NB4 (cell line): ENCODE measurements at regions not wholly inside any gene's neighbourhood (a gene's known extent, or its start where the extent isn't known, plus 50 kb on each side); places are given as distances from the start of the nearest gene placed in this dataset.

Experiments used
- DNase-seq: peaks from one replicate; pipeline ENCODE4 v3.0.0; 2010; ENCODE audit warnings: low read depth
- H3K4me3 ChIP-seq: one replicate; pipeline ENCODE4 v1.5.1; 2011; ENCODE audit warnings: mild to moderate bottlenecking, low read depth, low read length, moderate library complexity
- MYC ChIP-seq: IDR thresholded peaks from 2 replicates; pipeline ENCODE4 v1.6.1; 2011; ENCODE audit warnings: low read depth, low read length
- POLR2A ChIP-seq: IDR thresholded peaks from 2 replicates; pipeline ENCODE4 v1.6.1; 2011; ENCODE audit warnings: mild to moderate bottlenecking; ENCODE audit not compliant: insufficient read length; ENCODE audit errors: extremely low read depth
- TF ChIP-seq, protein P1 (sequence below): IDR thresholded peaks from 2 replicates; pipeline ENCODE4 v1.6.1; 2011; ENCODE audit warnings: low read depth, low read length
- TF ChIP-seq, protein P2 (sequence below): IDR thresholded peaks from one replicate; pipeline ENCODE4 v1.5.1; 2012; ENCODE audit warnings: low read depth, low read length

DNA sequence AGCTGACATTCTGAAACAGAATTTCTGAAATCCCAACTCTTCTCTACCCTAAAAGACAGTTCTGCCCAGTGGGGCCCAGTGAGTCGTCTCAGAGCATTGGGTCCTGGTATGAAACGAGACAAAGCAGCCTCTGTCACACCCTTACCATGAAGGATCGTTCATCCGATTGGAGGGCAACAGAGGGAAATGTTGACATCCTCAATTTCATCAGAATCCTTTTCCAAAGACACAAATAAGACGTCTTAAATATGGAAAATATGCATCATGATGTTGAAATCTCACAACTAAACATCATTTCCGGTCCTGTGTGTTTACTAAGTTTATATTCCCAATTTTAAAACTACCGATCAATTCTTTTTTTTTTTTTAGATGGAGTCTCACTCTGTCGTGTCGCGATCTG lies 112.1 kb upstream of the SLC45A1 start:
- DNase-seq: no peak
- TF ChIP-seq MYC (no peak), POLR2A (no peak)
- TF ChIP-seq, protein P1, sequence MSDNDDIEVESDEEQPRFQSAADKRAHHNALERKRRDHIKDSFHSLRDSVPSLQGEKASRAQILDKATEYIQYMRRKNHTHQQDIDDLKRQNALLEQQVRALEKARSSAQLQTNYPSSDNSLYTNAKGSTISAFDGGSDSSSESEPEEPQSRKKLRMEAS: no peak
- TF ChIP-seq, protein P2, sequence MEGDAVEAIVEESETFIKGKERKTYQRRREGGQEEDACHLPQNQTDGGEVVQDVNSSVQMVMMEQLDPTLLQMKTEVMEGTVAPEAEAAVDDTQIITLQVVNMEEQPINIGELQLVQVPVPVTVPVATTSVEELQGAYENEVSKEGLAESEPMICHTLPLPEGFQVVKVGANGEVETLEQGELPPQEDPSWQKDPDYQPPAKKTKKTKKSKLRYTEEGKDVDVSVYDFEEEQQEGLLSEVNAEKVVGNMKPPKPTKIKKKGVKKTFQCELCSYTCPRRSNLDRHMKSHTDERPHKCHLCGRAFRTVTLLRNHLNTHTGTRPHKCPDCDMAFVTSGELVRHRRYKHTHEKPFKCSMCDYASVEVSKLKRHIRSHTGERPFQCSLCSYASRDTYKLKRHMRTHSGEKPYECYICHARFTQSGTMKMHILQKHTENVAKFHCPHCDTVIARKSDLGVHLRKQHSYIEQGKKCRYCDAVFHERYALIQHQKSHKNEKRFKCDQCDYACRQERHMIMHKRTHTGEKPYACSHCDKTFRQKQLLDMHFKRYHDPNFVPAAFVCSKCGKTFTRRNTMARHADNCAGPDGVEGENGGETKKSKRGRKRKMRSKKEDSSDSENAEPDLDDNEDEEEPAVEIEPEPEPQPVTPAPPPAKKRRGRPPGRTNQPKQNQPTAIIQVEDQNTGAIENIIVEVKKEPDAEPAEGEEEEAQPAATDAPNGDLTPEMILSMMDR: no peak

DNA sequence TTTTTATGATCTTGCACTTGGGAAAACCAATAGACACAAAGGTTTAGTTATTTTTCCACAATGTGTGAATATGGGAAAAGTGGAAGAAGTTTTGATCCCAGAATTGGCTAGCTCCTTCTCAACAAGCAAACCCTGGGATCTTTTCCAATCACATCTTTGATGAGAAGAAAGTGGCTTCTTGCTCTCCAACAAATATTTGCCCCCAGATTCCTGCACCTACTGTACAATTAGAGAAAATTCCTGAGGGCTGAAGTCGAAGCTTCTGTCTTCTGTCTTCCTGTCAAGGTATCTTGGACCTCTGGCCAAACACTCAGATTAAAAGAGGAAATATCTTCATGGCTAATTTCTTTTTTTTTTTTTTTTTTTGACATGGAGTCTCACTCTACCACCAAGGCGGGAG lies 113.1 kb upstream of the SLC45A1 start:
- no peak for DNase-seq
- TF ChIP-seq POLR2A: no peak
- TF ChIP-seq, protein P1: no peak
- TF ChIP-seq, protein P2: no peak
- no peak for TF ChIP-seq MYC

More for the DNA sequence above, 112.1 kb upstream of the SLC45A1 start:
- no peak overlapping the region for H3K4me3 ChIP-seq

DNA sequence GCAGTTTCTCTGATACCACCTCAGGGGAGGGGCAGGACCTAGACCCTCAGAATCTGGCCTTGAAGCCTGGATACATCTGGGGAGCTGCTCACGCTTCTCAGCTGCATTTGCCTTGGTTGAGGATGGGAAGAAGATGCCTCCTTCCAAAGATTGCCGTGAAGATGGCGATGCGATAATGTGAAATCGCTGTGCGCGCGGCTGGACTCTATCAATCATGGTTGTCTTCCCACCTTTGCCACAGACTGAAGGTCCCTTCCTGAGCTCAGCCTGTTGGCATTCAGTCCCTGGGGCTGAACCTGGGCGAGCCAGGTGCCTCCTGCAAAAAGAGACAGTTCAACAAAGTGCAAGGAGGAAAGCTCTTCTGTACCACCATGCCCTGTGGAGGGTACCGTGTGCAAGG lies 114.4 kb upstream of the SLC45A1 start:
- no peak overlapping the region for H3K4me3 ChIP-seq
- no peak for DNase-seq
- TF ChIP-seq, protein P1: no peak
- no peak for TF ChIP-seq MYC
- TF ChIP-seq, protein P2: no peak
- no peak for TF ChIP-seq POLR2A

More for the DNA sequence above, 113.1 kb upstream of the SLC45A1 start:
- no peak overlapping the region for H3K4me3 ChIP-seq

DNA sequence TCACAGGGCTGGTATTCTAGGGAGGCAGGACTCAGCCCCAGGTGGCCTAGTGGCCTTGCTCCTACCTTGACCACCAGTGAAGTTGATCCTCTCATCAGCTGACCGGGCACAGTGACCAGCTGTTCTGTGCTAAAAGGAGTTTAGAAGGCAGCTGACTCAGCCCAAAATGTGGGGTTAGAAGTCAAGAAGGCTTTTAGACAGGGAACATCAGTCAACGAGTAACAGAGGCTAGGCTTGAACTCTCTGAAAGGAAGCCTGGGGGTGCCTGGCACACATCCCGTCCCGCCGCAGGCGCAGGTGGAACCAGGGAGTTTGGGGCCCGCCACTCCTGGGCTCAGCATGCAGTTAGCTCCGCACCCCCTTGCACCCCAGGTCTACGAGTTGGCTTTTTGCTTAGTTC lies 114.9 kb upstream of the SLC45A1 start:
- no peak for DNase-seq
- TF ChIP-seq, protein P2: no peak
- no peak for TF ChIP-seq POLR2A
- TF ChIP-seq, protein P1: no peak
- TF ChIP-seq MYC: no peak
- H3K4me3 ChIP-seq: no peak overlapping the region

DNA sequence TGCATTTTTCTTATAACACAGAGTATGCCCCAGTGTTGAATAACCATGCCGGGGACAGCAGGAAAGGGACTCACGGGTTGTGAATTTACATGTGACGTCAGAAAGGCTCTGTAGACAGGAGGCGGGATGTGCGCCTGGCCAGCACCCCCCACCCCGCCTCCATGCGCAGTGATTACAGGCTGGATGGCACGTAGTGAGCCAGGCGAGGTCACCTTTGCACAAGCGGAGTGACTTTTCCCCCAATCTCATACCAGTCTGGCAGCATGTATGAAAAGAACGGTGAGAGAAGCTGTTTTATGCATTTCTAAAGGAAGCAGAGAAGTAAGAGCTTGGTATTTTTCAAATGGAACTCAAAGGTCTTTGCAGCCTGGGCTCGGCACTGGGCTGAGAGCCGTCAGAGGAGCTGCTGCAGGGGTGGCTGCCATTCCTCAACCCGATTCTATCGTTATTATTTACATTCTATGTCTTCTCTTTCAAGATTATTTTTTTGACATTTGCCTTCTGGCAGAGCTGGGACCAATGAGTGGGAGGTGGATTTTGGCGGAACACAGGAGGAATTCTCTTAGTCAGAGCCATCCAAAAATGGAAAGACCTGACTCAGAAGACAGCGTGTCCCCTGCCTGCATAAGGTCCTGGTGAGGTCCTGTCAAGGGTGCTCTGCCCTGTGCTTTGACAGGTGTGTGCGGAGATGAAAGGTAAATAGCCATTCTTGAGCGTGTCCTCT lies 115.6 kb upstream of the SLC45A1 start:
- no peak overlapping the region for H3K4me3 ChIP-seq
- DNase-seq: no peak
- no peak for TF ChIP-seq MYC
- TF ChIP-seq, protein P2: no peak
- TF ChIP-seq, protein P1: no peak
- no peak for TF ChIP-seq POLR2A
